ENCODE measurements at regions not wholly inside any gene's neighbourhood (a gene's known extent, or its start where the extent isn't known, plus 50 kb on each side); places are given as distances from the start of the nearest gene placed in this dataset.

- no peak overlapping the region for H3K27ac ChIP-seq (ENCODE audit: low read length)
- H3F3A ChIP-seq (ENCODE audit: insufficient read depth, low read length, poor library complexity, severe bottlenecking) = no peaks in the 10 kb centered on the region
- H3K4me3 ChIP-seq (ENCODE audit: low read length) = no peak overlapping the region
- H3K9me3 ChIP-seq (ENCODE audit: low read length) = no peaks in the 10 kb centered on the region
- H3K9ac ChIP-seq (ENCODE audit: low read length) = no peak overlapping the region
- no peaks in the 10 kb centered on the region for H3K79me2 ChIP-seq (replicated peaks; ENCODE audit: insufficient read depth, low read length)
- no peak overlapping the region for H3K4me2 ChIP-seq (ENCODE audit: low read length)
- TF ChIP-seq POLR2AphosphoS5 (IDR thresholded peaks at IDR 0.05) = no peak
- TF ChIP-seq EP300 (conservative IDR thresholded peaks at IDR 0.05; ENCODE audit: poor library complexity, severe bottlenecking) = no peak
- no peak for TF ChIP-seq RAD21 (conservative IDR thresholded peaks at IDR 0.05)
- H3K9me2 ChIP-seq (ENCODE audit: insufficient read depth, low read length) = no peaks in the 10 kb centered on the region
- no peaks in the 10 kb centered on the region for H3K36me3 ChIP-seq (ENCODE audit: insufficient read depth, low read length)
- H3K27me3 ChIP-seq (ENCODE audit: insufficient read depth, low read depth, low read length) = no peaks in the 10 kb centered on the region
- H4K20me1 ChIP-seq (ENCODE audit: insufficient read depth) = no peaks in the 10 kb centered on the region
- no peak overlapping the region for H2AFZ ChIP-seq (ENCODE audit: low read depth, low read length)
Observed at GRCh38 chr1:172814428-172814827, 155.5 kb downstream of the FASLG start.

- Histone ChIP-seq H3K4me3 (ENCODE audit: low read length) (no peak overlapping the region), H3K36me3 (ENCODE audit: insufficient read depth, low read length) (no peaks in the 10 kb centered on the region), H4K20me1 (ENCODE audit: insufficient read depth) (no peaks in the 10 kb centered on the region), H2AFZ (ENCODE audit: low read depth, low read length) (no peak overlapping the region), H3K4me2 (ENCODE audit: low read length) (no peak overlapping the region), H3K9me2 (ENCODE audit: insufficient read depth, low read length) (no peaks in the 10 kb centered on the region), H3K9me3 (ENCODE audit: low read length) (no peaks in the 10 kb centered on the region), H3K9ac (ENCODE audit: low read length) (no peak overlapping the region), H3K27me3 (ENCODE audit: insufficient read depth, low read depth, low read length) (no peaks in the 10 kb centered on the region), H3K79me2 (replicated peaks; ENCODE audit: insufficient read depth, low read length) (no peaks in the 10 kb centered on the region), H3K27ac (ENCODE audit: low read length) (no peak overlapping the region), H3F3A (ENCODE audit: insufficient read depth, low read length, poor library complexity, severe bottlenecking) (no peaks in the 10 kb centered on the region)
- TF ChIP-seq EZH2 (IDR thresholded peaks at IDR 0.05; ENCODE audit: borderline replicate concordance, insufficient read depth, low read length, poor library complexity, severe bottlenecking) (no peak), RAD21 (conservative IDR thresholded peaks at IDR 0.05) (no peak), POLR2AphosphoS5 (IDR thresholded peaks at IDR 0.05) (no peak), SMC3 (conservative IDR thresholded peaks at IDR 0.05; ENCODE audit: poor library complexity) (no peak), CTCF (IDR thresholded peaks at IDR 0.05; ENCODE audit: poor library complexity, severe bottlenecking) (no peak), MXI1 (conservative IDR thresholded peaks at IDR 0.05; ENCODE audit: poor library complexity, severe bottlenecking) (no peak), TAF1 (IDR thresholded peaks at IDR 0.05; ENCODE audit: low read depth) (no peak), REST (IDR thresholded peaks at IDR 0.05; ENCODE audit: borderline replicate concordance) (no peak), EP300 (conservative IDR thresholded peaks at IDR 0.05; ENCODE audit: poor library complexity, severe bottlenecking) (no peak)
Observed at GRCh38 chr1:172815740-172816139, 156.8 kb downstream of the FASLG start.

Measured in neural cell (in vitro differentiated cells).